Central memory CD8-positive, alpha-beta T cell (primary cell): ENCODE measurements at regions not wholly inside any gene's neighbourhood (a gene's known extent, or its start where the extent isn't known, plus 50 kb on each side); places are given as distances from the start of the nearest gene placed in this dataset.

Experiments
- ATAC-seq: fragments of 150-1000 bp; cut with Tn5 transposase; replicated peaks from 2 replicates; pipeline ENCODE4 v1.10.0; 2022; ENCODE audit warnings: mild to moderate bottlenecking, moderate FRiP score, moderate number of reproducible peaks; ENCODE audit not compliant: poor library complexity, severe bottlenecking; ENCODE audit errors: extremely low read depth
- DNase-seq, 2 donors: peaks; one replicate each; pipeline ENCODE4 v3.0.0; 2021; ENCODE audit warnings: low spot score in 2 of 2
- H3K27ac Mint-ChIP-seq: one replicate; pipeline ENCODE4 v1.8.0; 2022; ENCODE audit warnings: low read depth, mild to moderate bottlenecking, moderate library complexity, mixed read lengths
- H3K27me3 Mint-ChIP-seq: one replicate; pipeline ENCODE4 v1.8.0; 2022; ENCODE audit warnings: mixed read lengths
- H3K36me3 Mint-ChIP-seq: one replicate; pipeline ENCODE4 v1.8.0; 2022; ENCODE audit warnings: mild to moderate bottlenecking, moderate library complexity, mixed read lengths; ENCODE audit not compliant: insufficient read depth
- H3K4me1 Mint-ChIP-seq: one replicate; pipeline ENCODE4 v1.8.0; 2022; ENCODE audit warnings: mixed read lengths
- H3K4me3 Mint-ChIP-seq: one replicate; pipeline ENCODE4 v1.8.0; 2022; ENCODE audit warnings: mild to moderate bottlenecking, moderate library complexity, mixed read lengths
- H3K9me3 Mint-ChIP-seq: one replicate; pipeline ENCODE4 v1.8.0; 2022; ENCODE audit warnings: mixed read lengths

DNA sequence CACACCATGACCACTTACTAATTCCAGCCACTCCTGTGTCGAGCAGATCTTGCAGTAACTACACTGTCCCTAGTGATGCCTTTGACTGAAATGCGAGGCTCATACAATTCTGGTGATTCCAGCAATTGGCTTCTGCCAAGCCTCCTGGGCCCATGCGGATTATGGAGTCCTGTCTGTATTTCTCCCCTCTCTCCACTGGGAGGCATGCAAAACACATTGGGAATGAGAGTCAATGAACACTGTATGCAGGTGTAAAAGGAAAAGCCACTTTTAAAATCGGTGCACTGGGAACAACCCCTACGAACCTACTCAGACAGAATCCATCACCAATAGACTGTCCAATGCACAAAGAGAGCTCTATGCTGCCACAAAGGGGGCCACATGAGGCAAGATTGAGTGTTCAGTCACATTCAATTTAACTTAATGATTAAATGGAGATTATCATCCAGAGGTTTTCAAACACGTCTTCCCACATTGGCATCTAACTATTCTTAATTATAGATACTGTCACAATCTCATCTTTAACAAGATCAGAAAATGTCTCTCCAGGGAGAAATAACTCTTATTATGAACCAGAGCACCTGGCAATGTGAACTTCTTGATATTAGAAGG is 550.6 kb downstream of the GLRX3 start:
- DNase-seq (no peak), ATAC-seq (no peak)
- Mint-ChIP-seq H3K27me3 (no peaks in the 10 kb centered on the region), H3K4me1 (no peaks in the 10 kb centered on the region), H3K4me3 (no peak overlapping the region), H3K9me3 (no peaks in the 10 kb centered on the region), H3K27ac (no peak overlapping the region), H3K36me3 (no peaks in the 10 kb centered on the region)

GRCh38 chr10:130687566-130687965 is 551.4 kb downstream of the GLRX3 start:
- no peaks in the 10 kb centered on the region for H3K27me3 Mint-ChIP-seq
- H3K9me3 Mint-ChIP-seq = no peaks in the 10 kb centered on the region
- H3K4me3 Mint-ChIP-seq = no peak overlapping the region
- DNase-seq = no peak
- no peak overlapping the region for H3K27ac Mint-ChIP-seq
- no peaks in the 10 kb centered on the region for H3K4me1 Mint-ChIP-seq
- no peaks in the 10 kb centered on the region for H3K36me3 Mint-ChIP-seq
- ATAC-seq = no peak

DNA sequence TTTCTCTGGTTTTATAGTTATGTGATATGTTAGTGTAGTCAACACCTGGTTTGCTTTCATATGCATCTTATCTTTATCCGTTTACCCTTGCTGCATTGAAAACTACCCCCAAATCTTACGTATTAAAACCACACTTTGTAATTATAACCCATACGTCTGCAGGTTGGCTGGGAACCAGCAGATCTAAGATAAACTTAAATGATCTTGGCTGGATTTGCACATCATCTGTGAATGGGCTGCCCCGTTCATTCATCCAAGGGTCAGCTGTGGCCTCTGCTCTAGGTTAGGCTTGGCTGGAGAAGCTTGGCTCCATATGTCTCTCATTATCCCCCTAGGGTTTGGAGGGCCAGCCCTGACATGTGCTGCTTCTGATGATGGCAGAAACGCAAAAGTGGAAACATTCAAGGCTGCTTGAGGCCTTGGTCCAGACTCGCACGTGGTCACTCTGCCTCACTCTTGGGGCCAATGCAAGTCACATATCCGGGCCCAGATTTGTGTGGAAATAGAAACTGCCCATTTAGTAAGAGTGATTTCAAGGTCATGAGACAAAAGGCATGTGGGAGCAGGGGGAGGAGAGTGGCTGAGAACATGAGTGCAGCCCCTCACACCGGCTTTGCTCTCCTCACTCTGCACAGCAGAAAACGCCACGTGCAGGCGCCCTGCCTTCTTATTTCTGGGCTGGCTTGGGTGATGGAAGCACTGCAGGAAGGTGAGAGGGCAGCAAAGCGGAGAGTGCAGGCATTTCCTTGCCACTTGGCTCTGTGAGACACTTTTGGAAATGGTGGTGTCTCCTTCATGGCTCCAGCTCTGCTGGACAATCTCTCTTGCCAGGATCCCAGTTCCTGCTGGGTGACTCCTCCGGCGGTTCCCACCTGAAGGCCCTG is 553.8 kb downstream of the GLRX3 start:
- H3K27me3 Mint-ChIP-seq = no peaks in the 10 kb centered on the region
- no peak for ATAC-seq

GRCh38 chr10:130691776-130692175 is 555.6 kb downstream of the GLRX3 start:
- DNase-seq (no peak), ATAC-seq (no peak)
- H3K27me3 Mint-ChIP-seq = no peaks in the 10 kb centered on the region
- no peak overlapping the region for H3K4me3 Mint-ChIP-seq
- H3K27ac Mint-ChIP-seq = no peak overlapping the region
- H3K36me3 Mint-ChIP-seq = no peaks in the 10 kb centered on the region
- H3K9me3 Mint-ChIP-seq = no peaks in the 10 kb centered on the region
- no peaks in the 10 kb centered on the region for H3K4me1 Mint-ChIP-seq

More for the DNA sequence above, 553.8 kb downstream of the GLRX3 start:
- no peak for DNase-seq
- Mint-ChIP-seq H3K4me3 (no peak overlapping the region), H3K27ac (no peak overlapping the region), H3K36me3 (no peaks in the 10 kb centered on the region), H3K4me1 (no peaks in the 10 kb centered on the region), H3K9me3 (no peaks in the 10 kb centered on the region)

DNA sequence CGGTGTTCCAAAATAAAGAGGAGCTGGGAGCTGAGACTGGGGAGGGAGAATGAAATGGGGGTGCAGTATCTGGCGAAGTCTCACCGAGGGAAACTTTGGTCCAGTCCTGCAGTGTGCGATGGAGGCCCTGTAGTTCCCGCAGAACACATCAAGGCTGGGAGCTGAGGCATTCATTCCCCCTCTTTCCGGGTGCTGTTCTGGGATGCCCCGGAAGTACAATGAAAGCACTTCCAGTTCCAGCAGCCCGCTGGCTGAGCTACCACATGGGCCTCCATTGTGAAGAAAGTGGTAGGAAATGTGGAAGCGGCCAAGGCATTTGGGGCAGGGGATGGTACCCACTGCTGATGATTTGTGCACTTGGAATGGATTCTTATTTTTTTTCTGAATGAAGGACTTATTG is 560.7 kb downstream of the GLRX3 start:
- Mint-ChIP-seq H3K36me3 (no peaks in the 10 kb centered on the region), H3K4me1 (no peaks in the 10 kb centered on the region), H3K9me3 (peaks cover 7% of the 10 kb centered on the region), H3K27me3 (no peaks in the 10 kb centered on the region), H3K4me3 (no peak overlapping the region), H3K27ac (no peak overlapping the region)
- DNase-seq = no peak
- no peak for ATAC-seq

- ATAC-seq (no peak), DNase-seq (no peak)
- H3K27me3 Mint-ChIP-seq = no peaks in the 10 kb centered on the region
- peaks cover 4% of the 10 kb centered on the region for H3K9me3 Mint-ChIP-seq
- H3K36me3 Mint-ChIP-seq = no peaks in the 10 kb centered on the region
- no peak overlapping the region for H3K27ac Mint-ChIP-seq
- H3K4me1 Mint-ChIP-seq = no peaks in the 10 kb centered on the region
- H3K4me3 Mint-ChIP-seq = no peak overlapping the region
Measured at GRCh38 chr10:130707389-130707979, 571.3 kb downstream of the GLRX3 start.

GRCh38 chr10:130708465-130709070 is 572.4 kb downstream of the GLRX3 start:
- Mint-ChIP-seq H3K9me3 (peaks cover 9% of the 10 kb centered on the region), H3K27ac (no peak overlapping the region), H3K36me3 (no peaks in the 10 kb centered on the region), H3K4me3 (no peak overlapping the region), H3K27me3 (no peaks in the 10 kb centered on the region), H3K4me1 (no peaks in the 10 kb centered on the region)
- ATAC-seq (no peak), DNase-seq (no peak)

DNA sequence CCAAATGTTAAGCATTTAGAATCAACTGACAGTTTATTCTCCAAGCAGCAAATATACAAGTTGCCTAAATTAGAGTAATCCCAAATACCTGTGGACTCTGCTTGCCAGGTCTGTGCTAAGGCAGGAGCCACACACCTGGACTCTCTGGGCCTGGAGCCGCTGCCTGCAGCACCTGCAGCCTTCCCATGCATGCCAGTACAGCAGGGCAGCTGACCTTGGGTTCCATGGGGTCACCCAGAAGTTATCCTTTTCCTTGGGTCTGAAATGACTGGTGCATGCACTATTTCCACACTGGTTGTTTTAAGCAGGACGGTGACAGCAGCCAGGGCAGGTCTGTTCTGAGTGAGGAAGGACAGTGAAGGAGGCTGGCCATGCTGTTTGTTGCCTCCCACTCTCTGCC is 573.2 kb downstream of the GLRX3 start:
- H3K27me3 Mint-ChIP-seq = no peaks in the 10 kb centered on the region
- H3K27ac Mint-ChIP-seq = no peak overlapping the region
- no peaks in the 10 kb centered on the region for H3K36me3 Mint-ChIP-seq
- no peaks in the 10 kb centered on the region for H3K4me1 Mint-ChIP-seq
- peaks cover 9% of the 10 kb centered on the region for H3K9me3 Mint-ChIP-seq
- ATAC-seq (no peak), DNase-seq (no peak)
- H3K4me3 Mint-ChIP-seq = no peak overlapping the region

GRCh38 chr10:130711072-130711471 is 574.9 kb downstream of the GLRX3 start:
- Mint-ChIP-seq H3K4me1 (no peaks in the 10 kb centered on the region), H3K27me3 (no peaks in the 10 kb centered on the region), H3K36me3 (no peaks in the 10 kb centered on the region), H3K27ac (no peak overlapping the region), H3K4me3 (no peak overlapping the region), H3K9me3 (peaks cover 9% of the 10 kb centered on the region)
- ATAC-seq = no peak
- no peak for DNase-seq

GRCh38 chr10:130713135-130713534 is 576.9 kb downstream of the GLRX3 start:
- H3K4me3 Mint-ChIP-seq = no peak overlapping the region
- H3K4me1 Mint-ChIP-seq = no peaks in the 10 kb centered on the region
- H3K36me3 Mint-ChIP-seq = no peaks in the 10 kb centered on the region
- peaks cover 9% of the 10 kb centered on the region for H3K9me3 Mint-ChIP-seq
- no peaks in the 10 kb centered on the region for H3K27me3 Mint-ChIP-seq
- ATAC-seq = no peak
- no peak overlapping the region for H3K27ac Mint-ChIP-seq
- DNase-seq = no peak

DNA sequence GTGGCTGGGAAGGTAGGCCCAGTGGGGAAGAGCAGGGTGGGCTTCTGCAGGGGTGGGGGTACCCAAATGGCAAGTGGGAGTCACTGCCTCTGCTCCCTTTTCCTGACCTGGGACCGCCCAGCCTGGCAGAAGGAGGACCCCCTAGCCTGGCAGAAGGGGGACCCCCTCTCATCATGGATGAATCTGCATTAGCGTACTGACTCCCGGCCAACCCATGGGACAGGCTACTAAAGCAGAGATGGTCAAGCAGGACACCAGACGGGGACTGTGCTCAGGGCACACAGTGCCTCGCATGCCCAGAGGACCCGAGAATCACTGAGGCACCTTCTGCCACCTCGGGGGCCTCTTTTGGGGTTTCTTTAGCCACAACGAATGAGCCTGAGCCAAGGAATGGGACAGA is 577.5 kb downstream of the GLRX3 start:
- no peak for ATAC-seq
- no peak overlapping the region for H3K27ac Mint-ChIP-seq
- H3K36me3 Mint-ChIP-seq = no peaks in the 10 kb centered on the region
- peaks cover 9% of the 10 kb centered on the region for H3K9me3 Mint-ChIP-seq
- DNase-seq = no peak
- no peaks in the 10 kb centered on the region for H3K27me3 Mint-ChIP-seq
- no peak overlapping the region for H3K4me3 Mint-ChIP-seq
- H3K4me1 Mint-ChIP-seq = no peaks in the 10 kb centered on the region

DNA sequence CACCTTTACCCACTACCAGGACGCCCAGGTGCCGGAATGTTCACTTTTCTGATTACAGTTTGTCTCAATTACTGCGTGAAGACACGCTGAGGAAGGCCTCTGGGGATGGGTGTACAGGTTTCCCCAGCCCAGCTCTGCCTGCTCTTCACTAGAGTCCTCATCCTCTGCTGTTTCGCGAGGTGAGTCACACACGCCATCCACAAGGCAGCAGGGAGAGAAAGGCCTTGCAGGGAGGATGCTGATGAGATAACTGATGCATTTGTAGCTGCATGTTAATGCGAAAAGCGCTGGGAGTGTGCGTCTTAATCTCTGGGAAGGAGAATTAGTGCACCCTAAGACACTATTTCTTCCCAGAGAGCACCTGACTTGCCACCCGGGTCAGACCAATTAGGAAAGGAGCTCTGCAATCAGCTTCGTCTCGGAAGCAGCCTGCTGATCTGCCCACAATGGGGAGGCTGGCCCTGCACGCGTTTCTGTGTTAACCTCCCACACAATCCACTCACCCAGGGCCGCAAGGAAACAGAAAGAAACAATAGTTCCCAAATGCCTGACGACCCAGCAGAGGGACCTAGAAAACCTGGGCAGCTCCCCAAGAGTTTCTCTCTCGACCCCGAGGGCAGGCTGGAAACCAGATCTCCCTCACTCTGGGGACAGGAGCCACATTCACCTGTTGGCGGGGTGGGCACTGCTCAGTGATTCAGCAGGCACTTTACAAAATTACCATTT is 578.7 kb downstream of the GLRX3 start:
- Mint-ChIP-seq H3K4me1 (no peaks in the 10 kb centered on the region), H3K27me3 (no peaks in the 10 kb centered on the region)
- ATAC-seq = no peak

More for the DNA sequence above, 578.7 kb downstream of the GLRX3 start:
- Mint-ChIP-seq H3K9me3 (peaks cover 9% of the 10 kb centered on the region), H3K27ac (no peak overlapping the region), H3K36me3 (no peaks in the 10 kb centered on the region), H3K4me3 (no peak overlapping the region)
- no peak for DNase-seq
